ENCODE measurements at regions not wholly inside any gene's neighbourhood (a gene's known extent, or its start where the extent isn't known, plus 50 kb on each side); places are given as distances from the start of the nearest gene placed in this dataset.

- Mint-ChIP-seq H3K27ac (no peak overlapping the region), H3K36me3 (ENCODE audit: low read depth) (no peaks in the 10 kb centered on the region), H3K4me3 (no peak overlapping the region), H3K27me3 (ENCODE audit: low read depth) (peaks cover 49% of the 10 kb centered on the region), H3K9me3 (no peaks in the 10 kb centered on the region), H3K4me1 (no peaks in the 10 kb centered on the region)
- no peak for TF ChIP-seq CTCF (IDR thresholded peaks at IDR 0.05; ENCODE audit: unreplicated experiment in 3 of 3)
These were observed 114.4 kb downstream of the TBX5 start for GRCh38 chr12:114291389-114292060.

DNA sequence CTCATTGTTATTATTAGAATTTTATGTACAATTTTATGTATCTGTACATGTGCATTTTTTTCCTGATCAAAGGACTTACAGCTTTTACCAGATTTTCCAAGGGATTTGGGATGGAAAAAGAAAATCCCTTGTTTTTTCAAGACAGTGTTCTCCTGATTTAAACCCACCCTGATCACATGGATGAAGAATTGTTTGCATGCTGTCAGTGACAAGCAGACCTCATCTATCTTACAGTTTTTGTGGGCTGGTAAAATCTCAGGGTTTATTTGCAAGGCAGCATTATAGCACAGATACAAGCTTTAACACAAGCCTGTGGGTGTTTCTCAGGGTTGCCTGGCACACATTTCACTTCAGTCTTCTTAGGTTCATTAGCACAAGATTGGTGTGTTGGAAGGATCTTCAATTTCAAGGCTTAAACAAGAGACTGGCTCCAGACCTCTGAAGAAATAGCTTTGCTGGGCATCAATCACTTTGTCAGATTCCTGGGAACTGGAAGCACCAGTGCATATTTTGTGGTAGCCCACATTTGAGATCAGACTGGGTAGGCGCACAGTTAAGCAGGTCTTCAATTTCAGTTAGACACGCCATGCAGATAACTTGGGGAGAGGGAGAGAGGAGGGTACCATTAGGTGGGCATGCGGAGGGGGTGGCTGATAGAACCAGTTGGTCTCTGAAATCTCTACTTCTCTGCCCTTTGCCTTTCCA, 118.0 kb downstream of the TBX5 start:
- H3K9me3 Mint-ChIP-seq: no peaks in the 10 kb centered on the region
- no peak overlapping the region for H3K27ac Mint-ChIP-seq
- no peaks in the 10 kb centered on the region for H3K36me3 Mint-ChIP-seq (ENCODE audit: low read depth)
- H3K4me1 Mint-ChIP-seq: no peaks in the 10 kb centered on the region
- H3K4me3 Mint-ChIP-seq: no peak overlapping the region
- no peak for TF ChIP-seq CTCF (IDR thresholded peaks at IDR 0.05; ENCODE audit: unreplicated experiment in 3 of 3)
- peaks cover 44% of the 10 kb centered on the region for H3K27me3 Mint-ChIP-seq (ENCODE audit: low read depth)

DNA sequence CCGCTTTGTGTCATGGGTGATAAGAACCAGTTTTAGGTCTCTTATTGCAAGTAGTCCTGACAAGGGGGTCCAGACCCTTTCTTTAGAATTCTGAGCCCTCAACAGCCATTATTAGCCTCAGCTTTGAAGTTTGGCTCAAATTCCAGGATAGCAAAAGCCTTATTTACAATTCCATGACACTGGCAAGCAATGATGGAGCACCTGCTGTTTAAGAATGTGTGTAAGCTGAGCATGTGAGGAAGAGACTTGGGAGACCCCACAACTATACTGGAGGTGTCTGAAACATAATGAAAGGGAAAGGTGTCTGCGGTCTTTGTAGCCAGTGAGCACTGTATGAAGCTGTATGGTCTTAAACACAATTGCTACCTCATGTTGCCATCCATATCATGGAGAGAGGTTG, 119.8 kb downstream of the TBX5 start:
- Mint-ChIP-seq H3K4me1 (no peaks in the 10 kb centered on the region), H3K27ac (no peak overlapping the region), H3K27me3 (ENCODE audit: low read depth) (peaks cover 44% of the 10 kb centered on the region), H3K4me3 (no peak overlapping the region), H3K36me3 (ENCODE audit: low read depth) (no peaks in the 10 kb centered on the region), H3K9me3 (no peaks in the 10 kb centered on the region)
- TF ChIP-seq CTCF (IDR thresholded peaks at IDR 0.05; ENCODE audit: unreplicated experiment in 3 of 3): no peak

DNA sequence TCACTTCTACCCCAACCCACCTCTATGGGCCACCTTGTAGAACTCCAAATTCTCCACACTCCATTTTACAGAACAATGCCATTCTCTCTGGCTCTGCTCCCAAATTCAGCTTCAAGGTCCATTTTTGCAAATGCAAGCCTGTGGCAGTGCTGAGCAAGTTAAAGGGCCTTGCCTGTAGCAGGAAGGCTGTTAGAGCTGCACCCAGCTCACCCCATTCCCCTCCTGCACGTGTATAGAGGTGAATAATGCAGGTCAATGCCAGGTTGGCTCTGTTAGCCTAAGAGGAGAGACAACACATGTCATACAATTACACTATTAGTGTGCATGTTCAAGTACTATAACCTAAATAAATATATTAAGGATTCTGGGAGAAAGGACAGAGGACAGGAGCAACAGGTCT, 120.4 kb downstream of the TBX5 start:
- no peaks in the 10 kb centered on the region for H3K36me3 Mint-ChIP-seq (ENCODE audit: low read depth)
- no peak overlapping the region for H3K27ac Mint-ChIP-seq
- H3K4me1 Mint-ChIP-seq: no peaks in the 10 kb centered on the region
- no peaks in the 10 kb centered on the region for H3K9me3 Mint-ChIP-seq
- TF ChIP-seq CTCF (IDR thresholded peaks at IDR 0.05; ENCODE audit: unreplicated experiment in 3 of 3): no peak
- no peak overlapping the region for H3K4me3 Mint-ChIP-seq
- peaks cover 40% of the 10 kb centered on the region for H3K27me3 Mint-ChIP-seq (ENCODE audit: low read depth)

GRCh38 chr12:114284041-114284440, 121.9 kb downstream of the TBX5 start:
- H3K9me3 Mint-ChIP-seq: no peaks in the 10 kb centered on the region
- no peaks in the 10 kb centered on the region for H3K4me1 Mint-ChIP-seq
- H3K36me3 Mint-ChIP-seq (ENCODE audit: low read depth): no peaks in the 10 kb centered on the region
- H3K27me3 Mint-ChIP-seq (ENCODE audit: low read depth): peaks cover 41% of the 10 kb centered on the region
- no peak for TF ChIP-seq CTCF (IDR thresholded peaks at IDR 0.05; ENCODE audit: unreplicated experiment in 3 of 3)
- H3K4me3 Mint-ChIP-seq: no peak overlapping the region
- H3K27ac Mint-ChIP-seq: no peak overlapping the region

All from nephron (organoid).